ENCODE measurements at regions not wholly inside any gene's neighbourhood (a gene's known extent, or its start where the extent isn't known, plus 50 kb on each side); places are given as distances from the start of the nearest gene placed in this dataset.

GRCh38 chr12:127649961-127650360, 617.0 kb upstream of the TMEM132C start:
- Histone ChIP-seq H3K9me3 (ENCODE audit: control insufficient read depth, low read depth, low read length) (no peaks in the 10 kb centered on the region), H2AFZ (ENCODE audit: low read length) (no peak overlapping the region), H4K20me1 (ENCODE audit: control insufficient read depth, insufficient read depth, insufficient read length) (no peaks in the 10 kb centered on the region), H3K4me1 (ENCODE audit: insufficient read depth, low read length) (no peaks in the 10 kb centered on the region), H4K5ac (ENCODE audit: insufficient read length, low read depth, low read length) (no peak overlapping the region), H2BK5ac (ENCODE audit: insufficient read length, low read length) (no peak overlapping the region), H3K23me2 (ENCODE audit: insufficient read length, low read depth, low read length, poor library complexity, severe bottlenecking) (no peaks in the 10 kb centered on the region), H4K91ac (ENCODE audit: insufficient read length, low read depth, low read length) (no peak overlapping the region), H3K14ac (ENCODE audit: insufficient read depth, low read length) (no peak overlapping the region), H4K8ac (replicated peaks; ENCODE audit: insufficient read length, low read depth, low read length) (no peak overlapping the region), H3T11ph (ENCODE audit: low read length) (no peak overlapping the region), H3K27ac (ENCODE audit: insufficient read length, low read depth, low read length) (no peak overlapping the region), H3K79me1 (ENCODE audit: insufficient read depth, low read depth, low read length, poor library complexity, severe bottlenecking) (no peaks in the 10 kb centered on the region), H2BK20ac (ENCODE audit: low read depth, low read length, poor library complexity, severe bottlenecking) (no peak overlapping the region), H2AK5ac (ENCODE audit: insufficient read length, low read length) (no peak overlapping the region), H3K9ac (ENCODE audit: extremely low read depth, insufficient read length, low read length) (no peak overlapping the region), H3K56ac (ENCODE audit: insufficient read length, low read depth, low read length) (no peak overlapping the region), H3K18ac (ENCODE audit: insufficient read length, low read depth, low read length) (no peak overlapping the region), H2BK15ac (ENCODE audit: low read depth, low read length) (no peak overlapping the region), H2BK12ac (ENCODE audit: insufficient read length, low read depth, low read length) (no peak overlapping the region), H2BK120ac (ENCODE audit: low read depth, low read length, poor library complexity, severe bottlenecking) (no peak overlapping the region), H3K27me3 (ENCODE audit: insufficient read depth, low read length) (no peaks in the 10 kb centered on the region), H3K4ac (ENCODE audit: low read depth, low read length) (no peak overlapping the region), H3K79me2 (ENCODE audit: insufficient read depth, low read length) (no peaks in the 10 kb centered on the region), H3K4me2 (ENCODE audit: insufficient read depth, insufficient read length, low read length) (no peak overlapping the region), H3K23ac (ENCODE audit: insufficient read length, low read depth, low read length) (no peak overlapping the region)
- Mint-ChIP-seq H3K9me3 (no peaks in the 10 kb centered on the region), H3K27me3 (ENCODE audit: low read depth) (no peaks in the 10 kb centered on the region), H3K27ac (no peak overlapping the region), H3K36me3 (ENCODE audit: insufficient read depth in 1 of 3, low read depth in 3 of 3) (peaks cover 0 to 1% (median 0%) of the 10 kb centered on the region in 3 experiments; a peak in 1 of 7 replicates), H3K4me1 (no peaks in the 10 kb centered on the region), H3K4me3 (no peak overlapping the region)
- no peak for DNase-seq
- WGBS (ENCODE audit: extremely low coverage, insufficient read length, low lambda C conversion rate): no CpG with 5 or more reads among the region's 2 CpGs
- TF ChIP-seq CTCF (conservative IDR thresholded peaks at IDR 0.05): no peak

All from H9 (cell line).